H1 (cell line): ENCODE measurements at regions not wholly inside any gene's neighbourhood (a gene's known extent, or its start where the extent isn't known, plus 50 kb on each side); places are given as distances from the start of the nearest gene placed in this dataset.

Experiments used
- CTCF ChIA-PET: fragments of 300-600 bp; sonication (Branson Sonifier 250); formaldehyde crosslinking; loops from one replicate; lab custom pipeline; 2021; ENCODE audit not compliant: partially characterized antibody; lab: Charles Lee
- POLR2A ChIA-PET: fragments of 300-600 bp; sonication (Branson Sonifier 250); formaldehyde crosslinking; loops from one replicate; lab custom pipeline; 2021; ENCODE audit warnings: inconsistent platforms; ENCODE audit not compliant: partially characterized antibody; lab: Charles Lee
- DNase-seq, 2 experiments: peaks; one replicate each; pipeline versions ENCODE4 v3.0.0 to v3.0.0-alpha.2; 2010 to 2022; ENCODE audit warnings: low spot score in 2 of 2, low read depth in 1 of 2, mixed read lengths in 1 of 2
- FAIRE-seq: peaks from 2 replicates; lab custom pipeline; 2011; peaks lifted over from hg19 to GRCh38; lab: Jason Lieb, UNC
- H2AFZ ChIP-seq: 2 replicates; pipeline ENCODE4 v1.8.1; 2012; ENCODE audit warnings: low read length, inconsistent platforms
- H2AK5ac ChIP-seq: 2 replicates; pipeline ENCODE4 v1.6.1; 2013; ENCODE audit warnings: low read depth, low read length
- H2BK120ac ChIP-seq: replicated peaks from 2 replicates; pipeline ENCODE3; 2013; ENCODE audit warnings: low read depth, low read length, inconsistent platforms
- H2BK12ac ChIP-seq: 2 replicates; pipeline ENCODE4 v1.6.1; 2013; ENCODE audit warnings: low read depth, low read length
- H2BK15ac ChIP-seq: 2 replicates; pipeline ENCODE4 v1.6.1; 2013; ENCODE audit warnings: low read length
- H2BK20ac ChIP-seq: 2 replicates; pipeline ENCODE4 v1.6.1; 2013; ENCODE audit warnings: low read length
- H2BK5ac ChIP-seq: 2 replicates; pipeline ENCODE4 v1.6.1; 2013; ENCODE audit warnings: low read depth, low read length
- H3K14ac ChIP-seq: 2 replicates; pipeline ENCODE4 v1.6.1; 2013; ENCODE audit warnings: inconsistent platforms; ENCODE audit not compliant: insufficient read length
- H3K18ac ChIP-seq: 2 replicates; pipeline ENCODE4 v1.6.1; 2013; ENCODE audit warnings: low read length; ENCODE audit errors: extremely low read depth
- H3K23ac ChIP-seq: 2 replicates; pipeline ENCODE4 v1.6.1; 2013; ENCODE audit warnings: inconsistent platforms; ENCODE audit not compliant: insufficient read length
- H3K23me2 ChIP-seq: 2 replicates; pipeline ENCODE4 v1.6.1; 2013; ENCODE audit warnings: low read depth, low read length
- H3K27ac ChIP-seq: 2 replicates; pipeline ENCODE4 v1.6.1; 2011; ENCODE audit warnings: low read depth, low read length, inconsistent platforms
- H3K27me3 ChIP-seq, 4 experiments: replicated peaks in 1 of 4; 1 replicate in 1 of 4; 2 replicates in 3 of 4; pipeline versions ENCODE4 v1.6.1 to v1.8.1; 2011 to 2013; ENCODE audit warnings: low read length in 3 of 4, mild to moderate bottlenecking in 3 of 4, inconsistent platforms in 2 of 4, mixed read lengths in 2 of 4, moderate library complexity in 1 of 4; ENCODE audit not compliant: control insufficient read depth in 3 of 4, insufficient read depth in 3 of 4; ENCODE audit errors: extremely low read depth in 1 of 4
- H3K36me3 ChIP-seq, 4 experiments: 2 replicates each; pipeline versions ENCODE4 v1.6.1 to v1.8.1; 2011 to 2013; ENCODE audit warnings: mild to moderate bottlenecking in 4 of 4, low read length in 3 of 4, moderate library complexity in 2 of 4, control low read depth in 1 of 4, inconsistent platforms in 1 of 4; ENCODE audit not compliant: insufficient read depth in 4 of 4, control insufficient read depth in 2 of 4
- H3K4ac ChIP-seq: replicated peaks from 2 replicates; pipeline ENCODE3; 2013; ENCODE audit warnings: low read length, low read depth, mixed read lengths, inconsistent platforms; ENCODE audit not compliant: insufficient read length
- H3K4me1 ChIP-seq, 4 experiments: replicated peaks in 1 of 4; 1 replicate in 1 of 4; 2 replicates in 3 of 4; pipeline versions ENCODE4 v1.6.1 to v1.8.1; 2011 to 2013; ENCODE audit warnings: low read length in 3 of 4, inconsistent platforms in 2 of 4, mixed read lengths in 1 of 4; ENCODE audit not compliant: insufficient read depth in 4 of 4, control insufficient read depth in 3 of 4
- H3K4me2 ChIP-seq, 2 experiments: 2 replicates each; pipeline versions ENCODE4 v1.6.1 to v1.8.1; 2011 to 2013; ENCODE audit warnings: low read depth in 2 of 2, low read length in 2 of 2, control low read depth in 1 of 2, inconsistent platforms in 1 of 2, mild to moderate bottlenecking in 1 of 2; ENCODE audit not compliant: insufficient read depth in 1 of 2
- H3K4me3 ChIP-seq, 4 experiments: fragments of 200-600, 300-600 bp in 1 of 4; sonication (generic), shearing (Covaris generic), sonication (Bioruptor Twin) in 1 of 4; 2 replicates each; pipeline versions ENCODE4 v1.5.1 to v1.8.1; 2011 to 2016; ENCODE audit warnings: low read length in 4 of 4, low read depth in 3 of 4, control low read depth in 2 of 4, inconsistent platforms in 2 of 4, mild to moderate bottlenecking in 2 of 4, mixed read lengths in 1 of 4, moderate library complexity in 1 of 4; ENCODE audit not compliant: insufficient read depth in 2 of 4; ENCODE audit errors: extremely low read depth in 1 of 4
- H3K56ac ChIP-seq: replicated peaks from 2 replicates; pipeline ENCODE3; 2013; ENCODE audit warnings: low read depth, mild to moderate bottlenecking, mixed read lengths, low read length, inconsistent platforms; ENCODE audit not compliant: insufficient read length
- H3K79me1 ChIP-seq: 2 replicates; pipeline ENCODE4 v1.6.1; 2013; ENCODE audit warnings: low read depth, low read length, control low read depth
- H3K79me2 ChIP-seq, 2 experiments: 2 replicates each; pipeline versions ENCODE4 v1.6.1 to v1.8.1; 2012 to 2013; ENCODE audit warnings: low read length in 2 of 2, mild to moderate bottlenecking in 2 of 2, inconsistent platforms in 1 of 2; ENCODE audit not compliant: insufficient read depth in 2 of 2, control insufficient read depth in 1 of 2
- H3K9ac ChIP-seq, 4 experiments: replicated peaks in 1 of 4; 1 replicate in 1 of 4; 2 replicates in 3 of 4; pipeline versions ENCODE4 v1.6.1 to v1.8.1; 2011 to 2013; ENCODE audit warnings: low read depth in 3 of 4, low read length in 3 of 4, control low read depth in 2 of 4, mild to moderate bottlenecking in 2 of 4, moderate library complexity in 2 of 4, inconsistent platforms in 1 of 4; ENCODE audit errors: extremely low read depth in 1 of 4
- H3K9me3 ChIP-seq, 2 experiments: 2 replicates each; pipeline versions ENCODE4 v1.6.1 to v1.8.1; 2012 to 2013; ENCODE audit warnings: mild to moderate bottlenecking in 2 of 2, moderate library complexity in 2 of 2, control low read depth in 1 of 2, inconsistent platforms in 1 of 2, low read depth in 1 of 2, low read length in 1 of 2, mixed read lengths in 1 of 2; ENCODE audit not compliant: insufficient read depth in 2 of 2
- H4K20me1 ChIP-seq, 2 experiments: replicated peaks in 1 of 2; 2 replicates each; pipeline versions ENCODE3 to v1.8.1; 2011 to 2013; ENCODE audit warnings: inconsistent platforms in 2 of 2, low read length in 2 of 2, mild to moderate bottlenecking in 1 of 2; ENCODE audit not compliant: insufficient read depth in 2 of 2, control insufficient read depth in 1 of 2
- H4K5ac ChIP-seq: 2 replicates; pipeline ENCODE4 v1.6.1; 2013; ENCODE audit warnings: low read length, low read depth, mixed read lengths, inconsistent platforms; ENCODE audit not compliant: insufficient read length
- H4K8ac ChIP-seq: 2 replicates; pipeline ENCODE4 v1.8.0; 2013; ENCODE audit warnings: mild to moderate bottlenecking, moderate library complexity, low read length, inconsistent platforms; ENCODE audit not compliant: insufficient read depth; ENCODE audit errors: extremely low read depth
- H4K91ac ChIP-seq: replicated peaks from 2 replicates; pipeline ENCODE3; 2013; ENCODE audit warnings: low read length, mixed read lengths, inconsistent platforms; ENCODE audit not compliant: insufficient read length
- ASH2L ChIP-seq: fragments of 200-600, 300-600 bp; sonication (generic); IDR thresholded peaks from one replicate; pipeline ENCODE4 v1.7.1; 2017; ENCODE audit warnings: low read length
- ATF2 ChIP-seq: IDR thresholded peaks from 2 replicates; pipeline ENCODE4 v1.6.1; 2012; ENCODE audit warnings: low read length, inconsistent platforms
- BCL11A ChIP-seq, 2 experiments: IDR thresholded peaks; one replicate each; pipeline ENCODE4 v1.6.1; 2011; ENCODE audit warnings: low read depth in 2 of 2, low read length in 2 of 2, mild to moderate bottlenecking in 2 of 2
- BRCA1 ChIP-seq: IDR thresholded peaks from 2 replicates; pipeline ENCODE4 v1.6.1; 2012; ENCODE audit warnings: low read depth, low read length, improper control_type of control experiment
- CEBPB ChIP-seq: IDR thresholded peaks from 2 replicates; pipeline ENCODE4 v1.6.1; 2012; ENCODE audit warnings: low read depth, low read length
- HDAC6 ChIP-seq: IDR thresholded peaks from one replicate; pipeline ENCODE4 v1.7.1; 2012; ENCODE audit warnings: low read depth, mild to moderate bottlenecking, inconsistent platforms, low read length, moderate library complexity
- KDM4A ChIP-seq: IDR thresholded peaks from one replicate; pipeline ENCODE4 v1.7.1; 2012; ENCODE audit warnings: low read depth, mild to moderate bottlenecking, moderate library complexity, low read length, inconsistent platforms; ENCODE audit not compliant: severe bottlenecking
- MAFK ChIP-seq: IDR thresholded peaks from 2 replicates; pipeline ENCODE4 v1.6.1; 2012; ENCODE audit warnings: low read depth, mild to moderate bottlenecking, improper control_type of control experiment, low read length
- RBBP5 ChIP-seq: IDR thresholded peaks from 2 replicates; pipeline ENCODE4 v1.7.1; 2012; ENCODE audit warnings: low read depth, mild to moderate bottlenecking, inconsistent platforms, low read length, moderate library complexity, borderline replicate concordance
- RNF2 ChIP-seq: fragments of 200-900, 300-1000 bp; sonication (generic); IDR thresholded peaks from 2 replicates; pipeline ENCODE4 v1.7.1; 2016; ENCODE audit warnings: borderline replicate concordance, low read depth, mild to moderate bottlenecking, antibody characterized with exemption, low read length; ENCODE audit not compliant: poor library complexity, severe bottlenecking; ENCODE audit errors: missing control alignments
- SP4 ChIP-seq: IDR thresholded peaks from 2 replicates; pipeline ENCODE4 v1.6.1; 2012; ENCODE audit warnings: low read length, inconsistent platforms
- TAF1 ChIP-seq: IDR thresholded peaks from 2 replicates; pipeline ENCODE4 v1.6.1; 2011; ENCODE audit warnings: mild to moderate bottlenecking, low read depth, low read length
- TCF12 ChIP-seq: IDR thresholded peaks from 2 replicates; pipeline ENCODE4 v1.6.1; 2011; ENCODE audit warnings: low read depth, mild to moderate bottlenecking, low read length
- TEAD4 ChIP-seq: IDR thresholded peaks from 2 replicates; pipeline ENCODE4 v1.6.1; 2012; ENCODE audit warnings: low read depth, low read length, inconsistent platforms, mixed read lengths
- WGBS, 2 experiments: shearing (Covaris generic) in 1 of 2; methylation state at CpG; one replicate each; pipeline versions ENCODE4 v1.1.6 to v1.1.7; 2013 to 2015; ENCODE audit warnings: low lambda C conversion rate in 2 of 2, mixed read lengths in 2 of 2, inconsistent platforms in 1 of 2, low coverage in 1 of 2, missing lambda C conversion rate in 1 of 2; ENCODE audit not compliant: insufficient replicate concordance in 2 of 2, insufficient coverage in 1 of 2, insufficient read length in 1 of 2; ENCODE audit errors: extremely low coverage in 1 of 2, missing lambda C conversion rate in 1 of 2; 5-methylcytosine and 5-hydroxymethylcytosine counted together

- DNase-seq (no peak), FAIRE-seq (no peak)
- POLR2A ChIA-PET: no interaction called here
- Histone ChIP-seq H3K14ac (no peak overlapping the region), H3K4me3 (no peak overlapping the region), H4K20me1 (peaks cover 0 to 2% of the 10 kb centered on the region in 2 experiments), H3K4ac (no peak overlapping the region), H3K27ac (no peak overlapping the region), H2BK120ac (no peak overlapping the region), H3K23ac (no peak overlapping the region), H3K79me1 (no peaks in the 10 kb centered on the region), H3K18ac (no peak overlapping the region), H3K9me3 (peaks cover 0 to 3% of the 10 kb centered on the region in 2 experiments; a peak in 1 of 4 replicates), H4K5ac (no peak overlapping the region), H4K8ac (no peak overlapping the region), H2AK5ac (no peak overlapping the region), H2BK20ac (no peak overlapping the region), H2BK12ac (no peak overlapping the region), H3K9ac (no peak overlapping the region), H4K91ac (no peak overlapping the region), H3K56ac (no peak overlapping the region), H3K79me2 (no peaks in the 10 kb centered on the region), H2AFZ (no peak overlapping the region), H2BK15ac (no peak overlapping the region), H3K27me3 (no peaks in the 10 kb centered on the region), H3K36me3 (no peaks in the 10 kb centered on the region), H2BK5ac (no peak overlapping the region), H3K4me2 (no peak overlapping the region), H3K4me1 (no peaks in the 10 kb centered on the region), H3K23me2 (peaks cover 4% of the 10 kb centered on the region; the same call in 1 of the 2 replicates)
- CTCF ChIA-PET: interaction anchor here (1.1 to 2.0 kb wide), 3 partner anchors 10 to 178 kb away, joined by 3 to 5 read pairs (median 4); no protein-coding TSS in a partner anchor
- 76% methylated on average over 2 of the region's 2 CpGs; no CpG with 5 or more reads in 1 of the 2 experiments for WGBS, 2 experiments
- TF ChIP-seq SP4 (no peak), MAFK (no peak), HDAC6 (no peak), TCF12 (no peak), ATF2 (no peak), RBBP5 (no peak), ASH2L (no peak), CEBPB (no peak), BRCA1 (no peak), BCL11A (IDR thresholded peaks at IDR 0.05; ENCODE audit: low read depth in 2 of 2, low read length in 2 of 2) (no peak), TAF1 (no peak), RNF2 (no peak), TEAD4 (no peak), KDM4A (no peak)
These were observed 120.4 kb upstream of the KAZN start for GRCh38 chr1:14478120-14478519.
